ENCODE measurements at regions not wholly inside any gene's neighbourhood (a gene's known extent, or its start where the extent isn't known, plus 50 kb on each side); places are given as distances from the start of the nearest gene placed in this dataset.

DNA sequence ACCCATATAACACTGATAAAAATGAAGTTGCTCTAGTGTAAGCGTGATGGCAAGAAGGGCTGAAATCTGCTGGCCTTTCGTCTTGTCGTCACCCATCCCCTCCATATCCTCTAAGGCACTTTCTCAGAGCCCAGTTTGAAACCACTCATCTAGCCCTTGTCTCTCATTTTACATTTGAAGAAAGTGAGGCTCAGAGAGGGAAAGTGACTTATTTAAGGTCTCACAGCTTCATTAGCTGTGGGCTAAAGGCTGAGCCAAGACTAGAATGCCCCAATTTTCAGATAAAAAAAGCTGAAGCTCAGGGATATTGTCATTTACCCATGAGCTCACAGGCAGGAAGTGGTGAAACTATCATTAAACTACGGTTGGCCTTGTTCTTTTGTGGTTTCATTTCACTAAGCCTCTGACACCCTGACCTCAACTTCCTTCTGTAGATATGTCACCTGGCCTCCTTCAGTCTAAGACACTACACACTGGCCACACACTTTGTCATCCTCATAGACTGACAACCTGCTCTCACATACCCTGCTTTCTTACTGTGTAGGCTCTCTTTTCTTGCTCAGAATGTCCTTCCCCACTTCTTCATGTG is 176.7 kb upstream of the DMAC1 start:
- H3K4me3 ChIP-seq: no peak overlapping the region
- no peak for DNase-seq (ENCODE audit: low spot score)
- TF ChIP-seq CTCF (IDR thresholded peaks at IDR 0.05): no peak
- H3K27ac ChIP-seq: no peak overlapping the region

GRCh38 chr9:7975336-7975735 is 175.8 kb upstream of the DMAC1 start:
- DNase-seq (ENCODE audit: low spot score): no peak
- no peak overlapping the region for H3K4me3 ChIP-seq
- H3K27ac ChIP-seq: no peak overlapping the region
- TF ChIP-seq CTCF (IDR thresholded peaks at IDR 0.05): no peak

- Histone ChIP-seq H3K27ac (no peak overlapping the region), H3K4me3 (no peak overlapping the region)
- DNase-seq (ENCODE audit: low spot score): no peak
- no peak for TF ChIP-seq CTCF (IDR thresholded peaks at IDR 0.05)
Measured at GRCh38 chr9:7974335-7974960, 174.9 kb upstream of the DMAC1 start.

DNA sequence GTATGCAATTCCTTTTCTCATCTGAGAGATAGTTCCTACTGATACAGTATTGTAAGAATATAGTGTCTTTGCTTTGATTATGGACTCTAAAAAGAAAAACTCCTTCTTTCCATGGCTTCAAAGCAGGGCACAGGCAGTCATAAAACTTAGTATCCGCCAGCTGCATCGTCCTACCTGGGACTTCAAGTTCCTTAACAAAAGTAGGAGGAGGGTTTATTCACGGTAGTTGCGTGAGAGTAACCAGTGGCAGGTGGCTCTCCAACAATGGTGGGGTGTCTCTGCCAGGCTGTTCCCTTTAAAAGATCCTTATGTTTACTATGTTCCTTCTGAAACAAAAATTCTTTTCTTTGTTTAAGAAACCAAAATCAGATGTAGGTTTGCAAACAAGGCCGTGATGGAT is 173.5 kb upstream of the DMAC1 start:
- TF ChIP-seq CTCF (IDR thresholded peaks at IDR 0.05): no peak

GRCh38 chr9:7970681-7971330 is 171.2 kb upstream of the DMAC1 start:
- Histone ChIP-seq H3K4me3 (no peak overlapping the region), H3K27ac (no peak overlapping the region)
- TF ChIP-seq CTCF (IDR thresholded peaks at IDR 0.05): no peak
- DNase-seq (ENCODE audit: low spot score): no peak

More for the DNA sequence above, 173.5 kb upstream of the DMAC1 start:
- no peak overlapping the region for H3K27ac ChIP-seq
- no peak overlapping the region for H3K4me3 ChIP-seq
- no peak for DNase-seq (ENCODE audit: low spot score)

DNA sequence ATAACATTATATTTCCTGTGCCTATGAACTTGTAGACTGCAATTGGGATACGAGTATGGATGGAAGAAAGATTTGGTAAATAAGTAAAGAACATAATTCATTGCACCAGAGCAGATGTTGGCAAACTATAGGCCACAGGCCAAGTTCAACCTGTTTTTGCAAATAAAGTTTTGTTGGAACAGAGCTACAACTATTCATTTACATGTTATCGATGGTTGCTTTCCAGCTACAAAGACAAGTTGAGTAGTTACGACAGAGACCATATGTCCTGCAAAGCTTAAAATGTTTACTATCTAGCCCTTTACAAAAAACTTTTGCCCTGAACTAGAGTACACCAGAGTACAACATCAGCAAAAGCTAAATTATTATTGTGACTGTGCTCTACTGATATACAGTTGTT is 169.1 kb upstream of the DMAC1 start:
- Histone ChIP-seq H3K4me3 (no peak overlapping the region), H3K27ac (no peak overlapping the region)
- DNase-seq (ENCODE audit: low spot score): no peak
- no peak for TF ChIP-seq CTCF (IDR thresholded peaks at IDR 0.05)

DNA sequence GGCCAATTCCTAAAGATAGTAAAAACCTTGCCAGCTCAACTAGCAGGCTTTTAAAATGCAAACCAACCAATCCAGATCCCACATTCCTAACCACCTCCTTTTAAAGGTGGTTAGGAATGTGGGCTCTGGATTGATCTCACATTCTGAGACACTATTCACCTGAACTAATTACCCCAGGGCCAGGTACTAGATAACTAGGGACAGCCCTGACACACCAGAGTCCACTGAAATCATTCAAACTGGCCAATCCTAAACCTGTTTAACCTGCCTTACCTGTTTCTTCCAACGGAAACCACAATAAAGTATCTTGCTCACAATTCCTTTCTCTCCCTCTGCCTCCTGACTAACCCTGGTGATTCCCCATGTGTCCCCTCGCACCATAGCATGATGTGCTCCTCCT is 168.3 kb upstream of the DMAC1 start:
- no peak overlapping the region for H3K27ac ChIP-seq
- TF ChIP-seq CTCF (IDR thresholded peaks at IDR 0.05): no peak
- no peak overlapping the region for H3K4me3 ChIP-seq
- no peak for DNase-seq (ENCODE audit: low spot score)

Data from coronary artery (tissue), 2 donors.